DND-41 (cell line): ENCODE measurements at regions not wholly inside any gene's neighbourhood (a gene's known extent, or its start where the extent isn't known, plus 50 kb on each side); places are given as distances from the start of the nearest gene placed in this dataset.

Source experiments
- ATAC-seq: fragments of 200-7000 bp; cut with Tn5 transposase; 3 replicates; pipeline ENCODE4 v1.9.1; 2021; ENCODE audit warnings: low read depth; ENCODE audit not compliant: insufficient read depth
- DNase-seq: peaks from one replicate; pipeline ENCODE4 v3.0.0-alpha.2; 2020
- H2AFZ ChIP-seq: 2 replicates; pipeline ENCODE4 v1.6.0; 2012; ENCODE audit warnings: low read depth, low read length
- H3K27ac ChIP-seq: 2 replicates; pipeline ENCODE4 v1.5.1; 2012; ENCODE audit warnings: low read length, inconsistent platforms
- H3K27me3 ChIP-seq: fragments of 200-600 bp; sonication (generic); 2 replicates; pipeline ENCODE4 v1.6.0; 2012; ENCODE audit warnings: low read length, mild to moderate bottlenecking, inconsistent platforms; ENCODE audit not compliant: insufficient read depth, poor library complexity
- H3K36me3 ChIP-seq: 2 replicates; pipeline ENCODE4 v1.5.1; 2012; ENCODE audit warnings: low read length, inconsistent platforms; ENCODE audit not compliant: insufficient read depth
- H3K4me1 ChIP-seq: 2 replicates; pipeline ENCODE4 v1.5.1; 2012; ENCODE audit warnings: mild to moderate bottlenecking, low read length; ENCODE audit not compliant: insufficient read depth
- H3K4me2 ChIP-seq: 2 replicates; pipeline ENCODE4 v1.6.0; 2012; ENCODE audit warnings: mild to moderate bottlenecking, moderate library complexity, low read length, inconsistent platforms; ENCODE audit not compliant: insufficient read depth
- H3K4me3 ChIP-seq, 2 experiments: fragments of 200-600 bp in 1 of 2; shearing (Covaris generic) in 1 of 2; 2 replicates each; pipeline ENCODE4 v1.5.1; 2012 to 2016; ENCODE audit warnings: inconsistent platforms in 2 of 2, low read length in 2 of 2, mild to moderate bottlenecking in 2 of 2, low read depth in 1 of 2, moderate library complexity in 1 of 2
- H3K79me2 ChIP-seq: 2 replicates; pipeline ENCODE4 v1.6.0; 2012; ENCODE audit warnings: low read length, inconsistent platforms; ENCODE audit not compliant: insufficient read depth
- H3K9ac ChIP-seq: 2 replicates; pipeline ENCODE4 v1.6.0; 2012; ENCODE audit warnings: low read depth, mild to moderate bottlenecking, inconsistent platforms, low read length, moderate library complexity
- H3K9me3 ChIP-seq: 2 replicates; pipeline ENCODE4 v1.5.1; 2012; ENCODE audit warnings: low read length, moderate library complexity, mild to moderate bottlenecking, inconsistent platforms; ENCODE audit not compliant: insufficient read depth, severe bottlenecking
- H4K20me1 ChIP-seq: 2 replicates; pipeline ENCODE4 v1.6.0; 2012; ENCODE audit warnings: low read length; ENCODE audit not compliant: insufficient read depth
- CTCF ChIP-seq: IDR thresholded peaks from 2 replicates; pipeline ENCODE4 v1.5.1; 2012; ENCODE audit warnings: borderline replicate concordance, low read length, moderate library complexity, mild to moderate bottlenecking; ENCODE audit not compliant: poor library complexity, severe bottlenecking; ENCODE audit errors: extremely low read depth
- EZH2 ChIP-seq: IDR thresholded peaks from 3 replicates; pipeline ENCODE4 v1.6.1; 2012; ENCODE audit warnings: borderline replicate concordance, low read depth, mild to moderate bottlenecking, moderate library complexity, low read length, inconsistent platforms; ENCODE audit not compliant: severe bottlenecking

GRCh38 chr11:116473790-116474346 lies 298.9 kb downstream of the BUD13 start:
- H2AFZ ChIP-seq: no peak overlapping the region

GRCh38 chr11:116473206-116473769 lies 299.5 kb downstream of the BUD13 start:
- ATAC-seq: no peak
- Histone ChIP-seq H3K27ac (no peak overlapping the region), H3K4me3 (no peak overlapping the region), H3K79me2 (no peaks in the 10 kb centered on the region), H4K20me1 (no peaks in the 10 kb centered on the region), H3K27me3 (peaks cover 31% of the 10 kb centered on the region), H3K9me3 (no peaks in the 10 kb centered on the region), H3K4me1 (no peaks in the 10 kb centered on the region), H2AFZ (no peak overlapping the region), H3K4me2 (no peak overlapping the region), H3K36me3 (no peaks in the 10 kb centered on the region), H3K9ac (no peak overlapping the region)
- TF ChIP-seq CTCF (no peak), EZH2 (no peak)
- DNase-seq: no peak

More at GRCh38 chr11:116473790-116474346, 298.9 kb downstream of the BUD13 start:
- Histone ChIP-seq H3K79me2 (no peaks in the 10 kb centered on the region), H3K4me1 (no peaks in the 10 kb centered on the region), H3K36me3 (no peaks in the 10 kb centered on the region), H3K4me3 (no peak overlapping the region), H3K9me3 (no peaks in the 10 kb centered on the region), H3K4me2 (no peak overlapping the region), H3K27me3 (peaks cover 31% of the 10 kb centered on the region), H4K20me1 (no peaks in the 10 kb centered on the region), H3K27ac (no peak overlapping the region), H3K9ac (no peak overlapping the region)
- TF ChIP-seq CTCF (no peak), EZH2 (peak; percentile 35)
- ATAC-seq (no peak), DNase-seq (no peak)

- H3K4me3 ChIP-seq: no peak overlapping the region
- H3K27me3 ChIP-seq: peaks cover 31% of the 10 kb centered on the region
- H2AFZ ChIP-seq: no peak overlapping the region
- H3K9ac ChIP-seq: no peak overlapping the region
- no peaks in the 10 kb centered on the region for H3K36me3 ChIP-seq
- H4K20me1 ChIP-seq: no peaks in the 10 kb centered on the region
- ATAC-seq (no peak), DNase-seq (no peak)
- TF ChIP-seq CTCF: no peak
- no peak for TF ChIP-seq EZH2
- H3K4me2 ChIP-seq: no peak overlapping the region
- H3K4me1 ChIP-seq: no peaks in the 10 kb centered on the region
- no peaks in the 10 kb centered on the region for H3K9me3 ChIP-seq
- H3K79me2 ChIP-seq: no peaks in the 10 kb centered on the region
- H3K27ac ChIP-seq: no peak overlapping the region
Observed at GRCh38 chr11:116472651-116473050, 300.1 kb downstream of the BUD13 start.
